HFF-Myc (cell line): ENCODE measurements at regions not wholly inside any gene's neighbourhood (a gene's known extent, or its start where the extent isn't known, plus 50 kb on each side); places are given as distances from the start of the nearest gene placed in this dataset.
"Not testable (repeated sequence)": the region's sequence is repeated elsewhere in the genome, so short reads cannot be mapped to it uniquely, and the experiment has no call there.

Source experiments
- DNase-seq: peaks from one replicate; pipeline ENCODE4 v3.0.0-alpha.2; 2011; ENCODE audit warnings: low read depth; ENCODE audit errors: extremely low read depth
- H3K4me3 ChIP-seq: replicated peaks from 2 replicates; pipeline ENCODE4 v1.5.1; 2011; ENCODE audit warnings: low read depth, mild to moderate bottlenecking, control low read depth, low read length
- CTCF ChIP-seq: IDR thresholded peaks from 2 replicates; pipeline ENCODE4 v1.5.1; 2012; ENCODE audit warnings: mild to moderate bottlenecking, low read depth, low read length, control low read depth; ENCODE audit errors: missing control alignments

- no peak overlapping the region for H3K4me3 ChIP-seq
Observed at GRCh38 chr10:36465604-36466379, 659.6 kb upstream of the ANKRD30A start.

DNA sequence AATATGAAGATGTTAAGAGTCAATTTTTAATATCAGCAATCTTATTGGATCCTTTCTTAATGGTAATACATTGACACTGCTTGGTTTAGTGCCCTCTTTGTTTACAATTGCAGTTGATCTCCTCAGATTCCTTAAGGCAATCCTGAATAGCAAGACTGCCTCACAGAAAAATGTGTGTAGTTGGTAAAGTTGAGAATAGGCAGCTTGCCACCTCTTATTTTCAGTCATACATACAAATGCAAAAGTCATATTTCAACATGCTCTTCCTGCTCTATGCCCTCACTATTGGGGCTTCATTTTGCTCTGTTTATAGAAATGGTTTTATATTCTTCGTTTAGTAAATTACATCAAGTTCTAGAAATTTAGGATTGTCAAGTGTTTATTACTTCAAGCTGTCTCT is 661.1 kb upstream of the ANKRD30A start:
- TF ChIP-seq CTCF, result no peak
- no peak overlapping the region for H3K4me3 ChIP-seq
- DNase-seq, result no peak

More at GRCh38 chr10:36465604-36466379, 659.6 kb upstream of the ANKRD30A start:
- no peak for TF ChIP-seq CTCF
- DNase-seq, result no peak

DNA sequence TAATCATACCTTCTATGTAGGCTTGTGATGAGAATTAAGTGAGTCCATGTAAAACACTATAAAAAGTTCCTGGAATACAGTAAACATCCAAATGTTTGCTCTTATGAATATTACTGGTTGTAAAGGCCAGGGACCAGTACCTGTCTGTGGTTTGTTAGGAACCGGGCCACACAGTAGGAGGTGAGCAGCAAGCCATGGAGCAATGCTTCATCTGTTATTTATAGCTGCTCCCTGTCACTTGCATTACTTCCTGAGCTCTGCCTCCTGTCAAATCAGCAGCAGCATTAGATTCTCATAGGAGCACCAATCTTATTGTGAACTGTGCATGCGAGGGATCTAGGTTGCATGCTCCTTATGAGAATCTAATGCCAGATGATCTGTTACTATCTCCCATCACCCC is 662.0 kb upstream of the ANKRD30A start:
- no peak overlapping the region for H3K4me3 ChIP-seq
- no peak for DNase-seq
- no peak for TF ChIP-seq CTCF

- no peak for TF ChIP-seq CTCF
- DNase-seq, result no peak
- H3K4me3 ChIP-seq, result no peak overlapping the region
Observed at GRCh38 chr10:36462194-36462593, 663.2 kb upstream of the ANKRD30A start.

DNA sequence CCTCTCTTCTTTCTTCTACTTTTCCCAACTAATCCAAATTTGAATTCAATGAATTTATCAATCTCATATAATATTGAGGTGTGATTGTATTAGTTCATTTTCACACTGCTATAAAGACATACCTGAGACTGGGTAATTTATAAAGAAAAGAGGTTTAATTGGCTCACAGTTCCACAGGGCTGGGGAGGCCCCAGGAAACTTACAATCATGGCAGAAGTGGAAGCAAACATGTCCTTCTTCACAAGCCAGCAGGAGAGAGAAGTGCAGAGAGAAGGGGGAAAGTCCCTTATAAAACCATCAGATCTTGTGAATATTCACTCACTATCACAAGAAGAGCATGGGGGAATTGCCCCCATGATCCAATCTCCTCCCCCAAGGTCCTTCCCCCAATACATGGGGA is 667.0 kb upstream of the ANKRD30A start:
- not testable (repeated sequence) for DNase-seq, H3K4me3 ChIP-seq

DNA sequence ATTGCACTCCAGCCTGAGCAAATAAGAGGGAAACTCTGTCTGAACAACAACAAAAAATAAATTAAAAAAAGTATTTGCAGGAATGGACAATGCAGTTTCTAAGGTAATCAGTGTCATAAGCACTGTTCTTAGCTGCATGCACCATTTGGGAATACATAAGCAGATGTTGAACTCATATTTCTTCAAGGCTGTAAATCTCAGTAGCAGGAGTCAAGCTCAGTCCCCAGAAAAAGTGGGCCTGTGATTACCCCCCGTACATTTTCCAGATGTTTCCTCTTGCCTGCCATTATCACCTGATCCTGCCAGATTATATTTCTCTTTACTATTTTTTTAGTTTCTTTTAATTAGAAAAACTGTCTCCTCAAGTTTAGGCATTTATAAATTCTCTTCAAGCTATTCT is 667.6 kb upstream of the ANKRD30A start:
- no peak for TF ChIP-seq CTCF
- no peak for DNase-seq
- H3K4me3 ChIP-seq, result no peak overlapping the region

DNA sequence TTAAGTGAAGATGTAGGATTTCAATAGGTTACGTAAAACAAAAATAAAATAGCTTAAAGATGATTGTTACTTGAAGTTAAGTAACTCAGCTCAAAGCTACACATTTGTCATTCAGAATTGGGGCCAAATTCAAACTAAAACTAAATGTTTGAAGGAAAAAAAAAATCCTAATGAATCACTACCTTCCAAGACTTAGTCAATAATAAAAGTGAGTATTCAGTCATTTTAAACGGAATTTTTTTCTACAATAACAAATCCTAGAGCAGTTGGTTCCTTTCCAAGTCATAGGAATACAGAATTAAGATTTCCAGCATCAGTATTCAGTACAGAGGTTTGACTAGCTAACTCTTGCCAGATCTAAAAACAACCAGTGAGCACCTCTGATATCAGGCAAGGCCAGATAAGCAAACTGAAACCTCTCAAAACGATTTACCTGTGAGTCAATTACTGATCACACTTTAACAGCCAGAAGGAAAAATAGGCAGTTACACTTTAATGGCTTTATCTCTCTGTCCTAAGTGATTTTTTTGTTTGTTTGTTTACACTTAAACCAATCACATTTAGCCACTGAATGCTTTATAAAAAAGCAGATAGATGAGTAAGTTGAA is 669.8 kb upstream of the ANKRD30A start:
- no peak overlapping the region for H3K4me3 ChIP-seq
- no peak for TF ChIP-seq CTCF
- no peak for DNase-seq
